Liver (tissue), 3 donors: ENCODE measurements at regions not wholly inside any gene's neighbourhood (a gene's known extent, or its start where the extent isn't known, plus 50 kb on each side); places are given as distances from the start of the nearest gene placed in this dataset.

ENCODE experiments used
- ATF3 ChIP-seq: IDR thresholded peaks from 2 replicates; pipeline ENCODE4 v1.6.1; 2016; ENCODE audit warnings: antibody characterized with exemption
- CTCF ChIP-seq: fragments of 150-350 bp; IDR thresholded peaks from 2 replicates; pipeline ENCODE4 v1.5.1; 2017; ENCODE audit warnings: improper control_type of control experiment, low read depth, low read length; ENCODE audit not compliant: missing input control
- EGR1 ChIP-seq, 2 donors: IDR thresholded peaks; 2 replicates each; pipeline ENCODE4 v1.6.1; 2016 to 2018; ENCODE audit warnings: antibody characterized with exemption in 2 of 2, low read depth in 2 of 2
- GABPA ChIP-seq, 2 donors: IDR thresholded peaks in 1 of 2; conservative IDR thresholded peaks in 1 of 2; 2 replicates each; pipeline ENCODE4 v1.6.1; 2016; ENCODE audit warnings: antibody characterized with exemption in 2 of 2, mild to moderate bottlenecking in 1 of 2, moderate library complexity in 1 of 2
- HNF4A ChIP-seq, 2 donors: conservative IDR thresholded peaks; 2 replicates each; pipeline ENCODE4 v1.6.1; 2016; ENCODE audit warnings: antibody characterized with exemption in 2 of 2, mild to moderate bottlenecking in 2 of 2
- JUND ChIP-seq, 2 donors: IDR thresholded peaks; 2 replicates each; pipeline ENCODE4 v1.6.1; 2016; ENCODE audit warnings: antibody characterized with exemption in 2 of 2
- MAX ChIP-seq: IDR thresholded peaks from 2 replicates; pipeline ENCODE4 v1.6.1; 2016; ENCODE audit warnings: antibody characterized with exemption
- RAD21 ChIP-seq, 2 donors: IDR thresholded peaks; 2 replicates each; pipeline ENCODE4 v1.6.1; 2016; ENCODE audit warnings: antibody characterized with exemption in 2 of 2, mild to moderate bottlenecking in 2 of 2
- REST ChIP-seq: IDR thresholded peaks from 2 replicates; pipeline ENCODE4 v1.6.1; 2016; ENCODE audit warnings: antibody characterized with exemption, mild to moderate bottlenecking
- RXRA ChIP-seq, 2 donors: IDR thresholded peaks; 2 replicates each; pipeline ENCODE4 v1.6.1; 2017 to 2018; ENCODE audit warnings: antibody characterized with exemption in 2 of 2, mild to moderate bottlenecking in 1 of 2
- SP1 ChIP-seq: IDR thresholded peaks from 2 replicates; pipeline ENCODE4 v1.6.1; 2018; ENCODE audit warnings: antibody characterized with exemption, mild to moderate bottlenecking
- TAF1 ChIP-seq: conservative IDR thresholded peaks from 2 replicates; pipeline ENCODE4 v1.6.1; 2016; ENCODE audit warnings: antibody characterized with exemption, mild to moderate bottlenecking
- YY1 ChIP-seq: IDR thresholded peaks from 2 replicates; pipeline ENCODE4 v1.6.1; 2016; ENCODE audit warnings: antibody characterized with exemption, mild to moderate bottlenecking
- donor health status: healthy.
- donor health status: healthy.

GRCh38 chrX:80513625-80514024 is 93.4 kb downstream of the TENT5D start:
- TF ChIP-seq RAD21 (IDR thresholded peaks at IDR 0.05): no peak
- TF ChIP-seq REST: no peak
- TF ChIP-seq ATF3: no peak
- no peak for TF ChIP-seq CTCF
- no peak for TF ChIP-seq GABPA (IDR thresholded peaks at IDR 0.05 in 1 of 2, conservative IDR thresholded peaks at IDR 0.05 in 1 of 2)
- TF ChIP-seq EGR1 (IDR thresholded peaks at IDR 0.05; ENCODE audit: low read depth in 2 of 2): no peak
- TF ChIP-seq YY1: no peak
- TF ChIP-seq RXRA (IDR thresholded peaks at IDR 0.05): no peak
- TF ChIP-seq TAF1: no peak
- TF ChIP-seq MAX: no peak
- no peak for TF ChIP-seq JUND (IDR thresholded peaks at IDR 0.05)
- TF ChIP-seq SP1: no peak
- no peak for TF ChIP-seq HNF4A (conservative IDR thresholded peaks at IDR 0.05)
